ENCODE measurements at regions not wholly inside any gene's neighbourhood (a gene's known extent, or its start where the extent isn't known, plus 50 kb on each side); places are given as distances from the start of the nearest gene placed in this dataset.

DNA sequence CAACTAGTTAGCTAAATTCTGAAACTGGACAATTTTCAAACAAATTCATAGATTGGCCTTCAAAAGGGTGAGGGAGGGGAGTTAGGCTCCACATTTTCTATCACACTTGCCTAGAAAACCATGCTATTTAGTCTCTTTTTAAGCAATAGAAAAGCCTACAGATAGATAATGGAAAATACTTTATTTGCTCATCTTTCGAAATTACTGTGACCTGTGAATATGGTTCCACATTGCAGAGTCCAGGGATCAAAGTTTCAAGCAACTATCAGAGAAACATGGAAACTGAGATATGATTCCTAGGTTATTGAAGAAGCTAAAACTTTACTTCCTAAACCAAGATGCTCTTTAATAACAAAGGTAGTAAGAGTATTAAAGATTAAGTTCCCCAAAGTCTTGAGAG, 176.6 kb upstream of the NECTIN3 start:
- TF ChIP-seq CTCF (IDR thresholded peaks at IDR 0.05) (no peak), POLR2A (IDR thresholded peaks at IDR 0.05) (no peak)
- Histone ChIP-seq H3K36me3 (replicated peaks in 1 of 2) (no peaks in the 10 kb centered on the region), H3K27ac (no peak overlapping the region), H3K9me3 (replicated peaks in 1 of 3) (no peaks in the 10 kb centered on the region), H3K4me1 (replicated peaks in 1 of 2) (no peaks in the 10 kb centered on the region), H3K4me3 (no peak overlapping the region), H3K27me3 (no peaks in the 10 kb centered on the region)
- WGBS, 4 donors = 70 to 88% (median 75%) methylated on average over 1 of the region's 1 CpG
- intact Hi-C loops (cut with DNase I) = no loop called here
- no peak for DNase-seq

GRCh38 chr3:110897046-110897445, 174.6 kb upstream of the NECTIN3 start:
- no peaks in the 10 kb centered on the region for H3K4me1 ChIP-seq (replicated peaks in 1 of 2)
- H3K36me3 ChIP-seq (replicated peaks in 1 of 2) = no peaks in the 10 kb centered on the region
- TF ChIP-seq POLR2A (IDR thresholded peaks at IDR 0.05) (no peak), CTCF (IDR thresholded peaks at IDR 0.05) (no peak)
- intact Hi-C loops (cut with DNase I) = no loop called here
- no peaks in the 10 kb centered on the region for H3K9me3 ChIP-seq (replicated peaks in 1 of 3)
- no peaks in the 10 kb centered on the region for H3K27me3 ChIP-seq
- no peak overlapping the region for H3K4me3 ChIP-seq
- 73 to 83% (median 80%) methylated on average over 2 of the region's 2 CpGs for WGBS, 4 donors
- no peak overlapping the region for H3K27ac ChIP-seq
- DNase-seq = no peak

DNA sequence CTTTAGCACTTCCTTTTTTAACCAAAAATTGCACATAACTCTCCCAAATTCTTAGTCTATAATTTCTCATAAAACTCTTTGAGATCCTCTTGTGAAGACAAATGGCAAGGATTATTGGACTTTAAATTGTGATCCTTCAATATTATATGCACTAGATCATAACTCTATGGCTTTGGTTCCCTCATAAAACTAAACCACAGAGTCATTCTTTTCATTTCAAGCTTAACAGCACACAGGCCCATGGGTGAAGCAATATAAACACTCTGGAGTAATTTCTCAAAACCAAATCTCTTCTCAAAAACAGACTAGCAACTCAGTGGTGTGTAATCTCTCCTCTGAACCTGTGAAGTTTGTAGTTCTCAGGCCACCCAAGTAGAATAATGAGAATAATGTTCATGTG, 171.0 kb upstream of the NECTIN3 start:
- no peak for TF ChIP-seq POLR2A (IDR thresholded peaks at IDR 0.05)
- TF ChIP-seq CTCF (IDR thresholded peaks at IDR 0.05) = no peak
- H3K27me3 ChIP-seq = no peaks in the 10 kb centered on the region
- intact Hi-C loops (cut with DNase I) = no loop called here

GRCh38 chr3:110901536-110901935, 170.1 kb upstream of the NECTIN3 start:
- WGBS, 4 donors = 81 to 89% (median 84%) methylated on average over 1 of the region's 1 CpG
- H3K27ac ChIP-seq = no peak overlapping the region
- no peaks in the 10 kb centered on the region for H3K27me3 ChIP-seq
- TF ChIP-seq POLR2A (IDR thresholded peaks at IDR 0.05) (no peak), CTCF (IDR thresholded peaks at IDR 0.05) (no peak)
- DNase-seq = no peak
- no peaks in the 10 kb centered on the region for H3K4me1 ChIP-seq (replicated peaks in 1 of 2)
- H3K4me3 ChIP-seq = no peak overlapping the region
- no peaks in the 10 kb centered on the region for H3K36me3 ChIP-seq (replicated peaks in 1 of 2)
- intact Hi-C loops (cut with DNase I) = no loop called here
- H3K9me3 ChIP-seq (replicated peaks in 1 of 3) = no peaks in the 10 kb centered on the region

More for the DNA sequence above, 171.0 kb upstream of the NECTIN3 start:
- H3K4me1 ChIP-seq (replicated peaks in 1 of 2) = no peaks in the 10 kb centered on the region
- H3K27ac ChIP-seq = no peak overlapping the region
- H3K4me3 ChIP-seq = no peak overlapping the region
- H3K36me3 ChIP-seq (replicated peaks in 1 of 2) = no peaks in the 10 kb centered on the region
- no peak for DNase-seq
- H3K9me3 ChIP-seq (replicated peaks in 1 of 3) = no peaks in the 10 kb centered on the region
